Mammary epithelial cell (primary cell): ENCODE measurements at regions not wholly inside any gene's neighbourhood (a gene's known extent, or its start where the extent isn't known, plus 50 kb on each side); places are given as distances from the start of the nearest gene placed in this dataset.

Experiments
- CTCF ChIP-seq, 2 donors: IDR thresholded peaks in 1 of 2; conservative IDR thresholded peaks in 1 of 2; 2 replicates each; pipeline ENCODE4 v1.5.1; 2011 to 2012; ENCODE audit warnings: inconsistent platforms in 2 of 2, low read length in 2 of 2, mild to moderate bottlenecking in 2 of 2, control low read depth in 1 of 2, low read depth in 1 of 2; ENCODE audit not compliant: insufficient read depth in 1 of 2; ENCODE audit errors: extremely low read depth in 1 of 2
- EZH2 ChIP-seq: IDR thresholded peaks from 2 replicates; pipeline ENCODE4 v1.6.1; 2012; ENCODE audit warnings: low read length, inconsistent platforms, borderline replicate concordance

- no peak for TF ChIP-seq CTCF (conservative IDR thresholded peaks at IDR 0.05 in 1 of 2, IDR thresholded peaks at IDR 0.05 in 1 of 2; ENCODE audit: extremely low read depth in 1 of 2, insufficient read depth in 1 of 2, low read depth in 1 of 2, low read length in 2 of 2)
- no peak for TF ChIP-seq EZH2
Observed at GRCh38 chr4:22987870-22988269, 295.1 kb downstream of the GBA3 start.
